Caco-2 (cell line): ENCODE measurements at regions not wholly inside any gene's neighbourhood (a gene's known extent, or its start where the extent isn't known, plus 50 kb on each side); places are given as distances from the start of the nearest gene placed in this dataset.

ENCODE experiments used
- BruUV-seq: library from RNA; stranded (reverse); fragments of 400-500 nt; replicated peaks from 2 replicates; lab custom pipeline; 2021; lab: Mats Ljungman, UMichigan
- CTCF ChIA-PET: fragments of 300-600 bp; sonication (Branson Sonifier 250); formaldehyde crosslinking; loops from one replicate; lab custom pipeline; 2022; ENCODE audit warnings: antibody characterized with exemption; lab: Charles Lee
- POLR2A ChIA-PET: fragments of 300-600 bp; sonication (Branson Sonifier 250); formaldehyde crosslinking; loops from one replicate; lab custom pipeline; 2022; ENCODE audit warnings: antibody characterized with exemption; lab: Charles Lee
- DNase-seq, 2 experiments: peaks; one replicate each; pipeline versions ENCODE4 v3.0.0 to v3.0.0-alpha.2; 2020 to 2022
- H3K27me3 ChIP-seq: replicated peaks from 2 replicates; pipeline ENCODE4 v1.6.0; 2011; ENCODE audit warnings: low read length; ENCODE audit not compliant: control insufficient read depth, insufficient read depth
- H3K36me3 ChIP-seq: 2 replicates; pipeline ENCODE4 v1.5.1; 2011; ENCODE audit warnings: low read length; ENCODE audit not compliant: control insufficient read depth, insufficient read depth
- H3K4me1 ChIP-seq: fragments of 250-450 bp; sonication (Bioruptor Pico); 2 replicates; pipeline ENCODE4 v1.5.1; 2020; ENCODE audit warnings: mild to moderate bottlenecking
- H3K4me3 ChIP-seq: 2 replicates; pipeline ENCODE4 v1.5.1; 2011; ENCODE audit warnings: low read depth, mild to moderate bottlenecking, control low read depth, low read length
- H3K9me3 ChIP-seq: fragments of 250-450 bp; sonication (Bioruptor Pico); 2 replicates; pipeline ENCODE4 v1.5.1; 2020; ENCODE audit warnings: mild to moderate bottlenecking, moderate library complexity
- H3K27ac Mint-ChIP-seq: one replicate; pipeline ENCODE4 v1.8.0; 2022; ENCODE audit warnings: mixed read lengths; ENCODE audit not compliant: unreplicated experiment
- H3K27me3 Mint-ChIP-seq: one replicate; pipeline ENCODE4 v1.8.0; 2022; ENCODE audit warnings: mixed read lengths; ENCODE audit not compliant: insufficient read depth, unreplicated experiment
- H3K36me3 Mint-ChIP-seq: one replicate; pipeline ENCODE4 v1.8.0; 2022; ENCODE audit warnings: mild to moderate bottlenecking, mixed read lengths; ENCODE audit not compliant: insufficient read depth, unreplicated experiment
- H3K4me1 Mint-ChIP-seq: one replicate; pipeline ENCODE4 v1.8.0; 2022; ENCODE audit warnings: low read depth, mixed read lengths; ENCODE audit not compliant: unreplicated experiment
- H3K4me3 Mint-ChIP-seq: one replicate; pipeline ENCODE4 v1.8.0; 2022; ENCODE audit warnings: mild to moderate bottlenecking, moderate library complexity, mixed read lengths; ENCODE audit not compliant: unreplicated experiment
- H3K9me3 Mint-ChIP-seq: one replicate; pipeline ENCODE4 v1.8.0; 2022; ENCODE audit warnings: mixed read lengths; ENCODE audit not compliant: unreplicated experiment
- intact Hi-C: fragments of 100-400 bp; cut with micrococcal nuclease; formaldehyde crosslinking; loops from one replicate; pipeline ENCODE4 v1.10.0; 2022; ENCODE audit not compliant: unreplicated experiment
- TF ChIP-seq, protein P1 (sequence below), 2 experiments: fragments of 200-600 bp in 1 of 2; IDR thresholded peaks; 1 replicate in 1 of 2; 2 replicates in 1 of 2; pipeline versions ENCODE4 v1.5.1 to v1.8.0; 2011 to 2022; ENCODE audit warnings: antibody characterized with exemption in 1 of 2, control low read depth in 1 of 2, inconsistent platforms in 1 of 2, low read depth in 1 of 2, low read length in 1 of 2, mild to moderate bottlenecking in 1 of 2, moderate library complexity in 1 of 2; ENCODE audit not compliant: insufficient read depth in 1 of 2, severe bottlenecking in 1 of 2, unreplicated experiment in 1 of 2

DNA sequence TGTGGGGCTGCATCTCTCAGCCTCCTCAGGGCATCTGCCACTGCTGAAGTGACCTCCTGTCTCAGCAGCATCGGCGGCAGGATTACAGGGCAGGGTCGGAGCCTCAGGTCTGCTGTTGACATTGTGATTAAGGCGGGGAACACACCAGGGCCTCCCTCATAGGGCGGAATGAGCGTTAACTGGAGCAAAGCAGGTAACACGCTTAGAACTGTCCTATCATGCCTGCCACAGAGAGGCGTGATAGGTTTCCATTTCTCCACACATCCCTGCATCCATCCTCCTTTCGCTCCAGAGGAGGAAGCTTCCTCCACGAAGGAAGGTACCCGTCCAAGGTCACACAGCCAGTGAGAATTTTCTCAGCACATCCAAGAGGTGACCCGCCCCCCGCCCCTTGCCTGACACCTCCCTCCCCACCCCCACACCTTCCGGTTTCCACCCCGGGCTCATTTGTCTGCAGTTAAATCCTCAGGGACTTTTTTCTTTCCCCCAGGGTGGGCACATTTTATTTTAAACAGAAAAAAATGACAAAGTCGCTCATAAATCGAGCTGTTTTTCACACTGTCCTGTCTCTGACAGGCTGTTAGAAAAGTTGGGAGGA is 200.8 kb downstream of the TFAP2C start:
- Histone ChIP-seq H3K27me3 (peaks cover 1% of the 10 kb centered on the region; the same call in 1 of the 2 replicates), H3K36me3 (no peaks in the 10 kb centered on the region), H3K4me1 (no peaks in the 10 kb centered on the region; the same call in 1 of the 2 replicates), H3K4me3 (no peak overlapping the region), H3K9me3 (no peaks in the 10 kb centered on the region)
- H3K4me3 Mint-ChIP-seq, result peak overlapping the region; percentile 38
- peaks cover 14% of the 10 kb centered on the region for H3K27me3 Mint-ChIP-seq
- TF ChIP-seq, protein P1, sequence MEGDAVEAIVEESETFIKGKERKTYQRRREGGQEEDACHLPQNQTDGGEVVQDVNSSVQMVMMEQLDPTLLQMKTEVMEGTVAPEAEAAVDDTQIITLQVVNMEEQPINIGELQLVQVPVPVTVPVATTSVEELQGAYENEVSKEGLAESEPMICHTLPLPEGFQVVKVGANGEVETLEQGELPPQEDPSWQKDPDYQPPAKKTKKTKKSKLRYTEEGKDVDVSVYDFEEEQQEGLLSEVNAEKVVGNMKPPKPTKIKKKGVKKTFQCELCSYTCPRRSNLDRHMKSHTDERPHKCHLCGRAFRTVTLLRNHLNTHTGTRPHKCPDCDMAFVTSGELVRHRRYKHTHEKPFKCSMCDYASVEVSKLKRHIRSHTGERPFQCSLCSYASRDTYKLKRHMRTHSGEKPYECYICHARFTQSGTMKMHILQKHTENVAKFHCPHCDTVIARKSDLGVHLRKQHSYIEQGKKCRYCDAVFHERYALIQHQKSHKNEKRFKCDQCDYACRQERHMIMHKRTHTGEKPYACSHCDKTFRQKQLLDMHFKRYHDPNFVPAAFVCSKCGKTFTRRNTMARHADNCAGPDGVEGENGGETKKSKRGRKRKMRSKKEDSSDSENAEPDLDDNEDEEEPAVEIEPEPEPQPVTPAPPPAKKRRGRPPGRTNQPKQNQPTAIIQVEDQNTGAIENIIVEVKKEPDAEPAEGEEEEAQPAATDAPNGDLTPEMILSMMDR (IDR thresholded peaks at IDR 0.05; ENCODE audit: insufficient read depth in 1 of 2, low read depth in 1 of 2, low read length in 1 of 2, severe bottlenecking in 1 of 2, unreplicated experiment in 1 of 2), result no peak
- BruUV-seq, result no TSS peak
- peaks cover 25% of the 10 kb centered on the region for H3K4me1 Mint-ChIP-seq
- H3K9me3 Mint-ChIP-seq, result no peaks in the 10 kb centered on the region
- intact Hi-C loops, result loop anchor here (10.0 kb wide), 1 partner anchor 275 kb away; no protein-coding TSS in a partner anchor
- POLR2A ChIA-PET, result interaction anchor here (0.6 kb wide), 1 partner anchor 53 kb away, joined by 3 read pairs; no protein-coding TSS in a partner anchor
- H3K27ac Mint-ChIP-seq, result peak overlapping the region; percentile 14
- peak; percentile 60 to 71 for DNase-seq
- CTCF ChIA-PET, result interaction anchor here (0.6 kb wide), 1 partner anchor 70 kb away, joined by 4 read pairs; no protein-coding TSS in a partner anchor
- no peaks in the 10 kb centered on the region for H3K36me3 Mint-ChIP-seq

DNA sequence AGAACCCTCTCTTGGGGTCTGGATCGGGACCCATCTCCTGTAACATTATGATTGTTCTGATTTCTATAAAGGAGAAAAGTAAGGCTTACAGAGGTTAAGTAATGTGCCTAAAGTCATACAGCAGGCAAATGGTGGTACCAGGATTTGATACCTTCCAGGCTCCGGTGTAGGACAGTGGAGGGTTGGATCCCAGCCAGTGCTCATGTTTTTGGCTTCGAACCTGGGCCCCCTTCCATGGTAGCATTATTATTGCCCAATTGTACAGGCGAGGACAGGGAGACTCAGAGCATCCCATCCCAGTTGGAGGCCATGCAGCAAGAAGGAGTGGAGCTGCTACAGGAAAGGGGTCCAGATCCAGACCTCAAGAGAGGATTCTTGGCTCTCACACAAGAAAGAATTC is 202.7 kb downstream of the TFAP2C start:
- no peak overlapping the region for H3K4me3 ChIP-seq
- Mint-ChIP-seq H3K27me3 (peaks cover 14% of the 10 kb centered on the region), H3K4me1 (peaks cover 19% of the 10 kb centered on the region), H3K36me3 (no peaks in the 10 kb centered on the region), H3K27ac (no peak overlapping the region), H3K4me3 (no peak overlapping the region), H3K9me3 (no peaks in the 10 kb centered on the region)
- BruUV-seq, result no TSS peak
- ChIA-PET CTCF (no interaction called here), POLR2A (no interaction called here)
- no peaks in the 10 kb centered on the region for H3K36me3 ChIP-seq
- no peaks in the 10 kb centered on the region; the same call in 1 of the 2 replicates for H3K4me1 ChIP-seq
- H3K9me3 ChIP-seq, result no peaks in the 10 kb centered on the region
- TF ChIP-seq, protein P1 (IDR thresholded peaks at IDR 0.05; ENCODE audit: insufficient read depth in 1 of 2, low read depth in 1 of 2, low read length in 1 of 2, severe bottlenecking in 1 of 2, unreplicated experiment in 1 of 2), result no peak
- DNase-seq, result no peak
- intact Hi-C loops, result loop anchor here (10.0 kb wide), 1 partner anchor 277 kb away; no protein-coding TSS in a partner anchor
- H3K27me3 ChIP-seq, result peaks cover 1% of the 10 kb centered on the region; the same call in 1 of the 2 replicates

- Mint-ChIP-seq H3K27me3 (peaks cover 20% of the 10 kb centered on the region), H3K9me3 (no peaks in the 10 kb centered on the region), H3K36me3 (no peaks in the 10 kb centered on the region), H3K4me1 (peaks cover 16% of the 10 kb centered on the region), H3K27ac (no peak overlapping the region), H3K4me3 (no peak overlapping the region)
- intact Hi-C loops, result loop anchor here (10.0 kb wide), 1 partner anchor 279 kb away; no protein-coding TSS in a partner anchor
- ChIA-PET POLR2A (no interaction called here), CTCF (interaction anchor here (1.0 kb wide), 1 partner anchor 10 kb away, joined by 4 read pairs; no protein-coding TSS in a partner anchor)
- no peaks in the 10 kb centered on the region for H3K9me3 ChIP-seq
- H3K36me3 ChIP-seq, result no peaks in the 10 kb centered on the region
- H3K4me3 ChIP-seq, result no peak overlapping the region
- H3K27me3 ChIP-seq, result peaks cover 1% of the 10 kb centered on the region; the same call in 1 of the 2 replicates
- no peaks in the 10 kb centered on the region; the same call in 1 of the 2 replicates for H3K4me1 ChIP-seq
- DNase-seq, result no peak
- BruUV-seq, result no TSS peak
- TF ChIP-seq, protein P1 (IDR thresholded peaks at IDR 0.05; ENCODE audit: insufficient read depth in 1 of 2, low read depth in 1 of 2, low read length in 1 of 2, severe bottlenecking in 1 of 2, unreplicated experiment in 1 of 2), result no peak
Observed at GRCh38 chr20:56833427-56833826, 204.3 kb downstream of the TFAP2C start.
